Activated naive CD8-positive, alpha-beta T cell treated with anti-CD3 and anti-CD28 coated beads, Interleukin-2, amount 50 U/mL, for 24 hours (primary cell): ENCODE measurements at regions not wholly inside any gene's neighbourhood (a gene's known extent, or its start where the extent isn't known, plus 50 kb on each side); places are given as distances from the start of the nearest gene placed in this dataset.

ENCODE experiments used
- ATAC-seq: fragments of 150-1000 bp; cut with Tn5 transposase; one replicate; pipeline ENCODE4 v1.10.0; 2021
- DNase-seq: peaks from one replicate; pipeline ENCODE4 v3.0.0; 2021
- H3K27ac Mint-ChIP-seq: one replicate; pipeline ENCODE4 v1.8.0; 2021; ENCODE audit warnings: mild to moderate bottlenecking, mixed read lengths
- H3K27me3 Mint-ChIP-seq: one replicate; pipeline ENCODE4 v1.8.0; 2021; ENCODE audit warnings: mixed read lengths
- H3K36me3 Mint-ChIP-seq: one replicate; pipeline ENCODE4 v1.8.0; 2021; ENCODE audit warnings: low read depth, mixed read lengths
- H3K4me1 Mint-ChIP-seq: one replicate; pipeline ENCODE4 v1.8.0; 2021; ENCODE audit warnings: mixed read lengths
- H3K4me3 Mint-ChIP-seq: one replicate; pipeline ENCODE4 v1.8.0; 2021; ENCODE audit warnings: mild to moderate bottlenecking, moderate library complexity, mixed read lengths
- H3K9me3 Mint-ChIP-seq: one replicate; pipeline ENCODE4 v1.8.0; 2021; ENCODE audit warnings: mixed read lengths

GRCh38 chr5:54765165-54766028 is 220.0 kb downstream of the ESM1 start:
- Mint-ChIP-seq H3K4me1 (peaks cover 6% of the 10 kb centered on the region), H3K27ac (no peak overlapping the region)

GRCh38 chr5:54764102-54765090 is 221.0 kb downstream of the ESM1 start:
- no peaks in the 10 kb centered on the region for H3K9me3 Mint-ChIP-seq
- ATAC-seq (no peak), DNase-seq (no peak)
- H3K36me3 Mint-ChIP-seq: no peaks in the 10 kb centered on the region
- H3K27me3 Mint-ChIP-seq: no peaks in the 10 kb centered on the region
- no peak overlapping the region for H3K4me3 Mint-ChIP-seq
- peaks cover 6% of the 10 kb centered on the region for H3K4me1 Mint-ChIP-seq
- H3K27ac Mint-ChIP-seq: no peak overlapping the region

More at GRCh38 chr5:54765165-54766028, 220.0 kb downstream of the ESM1 start:
- ATAC-seq (no peak), DNase-seq (no peak)
- H3K4me3 Mint-ChIP-seq: no peak overlapping the region
- no peaks in the 10 kb centered on the region for H3K36me3 Mint-ChIP-seq
- H3K9me3 Mint-ChIP-seq: no peaks in the 10 kb centered on the region
- H3K27me3 Mint-ChIP-seq: no peaks in the 10 kb centered on the region

- Mint-ChIP-seq H3K4me3 (no peak overlapping the region), H3K4me1 (peaks cover 17% of the 10 kb centered on the region), H3K9me3 (no peaks in the 10 kb centered on the region), H3K27ac (no peak overlapping the region), H3K27me3 (no peaks in the 10 kb centered on the region), H3K36me3 (no peaks in the 10 kb centered on the region)
- no peak for DNase-seq
- ATAC-seq: no peak
Observed at GRCh38 chr5:54761213-54761701, 224.1 kb downstream of the ESM1 start.

GRCh38 chr5:54760182-54760935 is 225.0 kb downstream of the ESM1 start:
- peak; percentile 57 for ATAC-seq
- H3K27me3 Mint-ChIP-seq: no peaks in the 10 kb centered on the region

GRCh38 chr5:54758038-54758437 is 227.4 kb downstream of the ESM1 start:
- no peak for ATAC-seq
- DNase-seq: no peak
- Mint-ChIP-seq H3K4me3 (no peak overlapping the region), H3K27me3 (no peaks in the 10 kb centered on the region), H3K27ac (no peak overlapping the region), H3K4me1 (peaks cover 30% of the 10 kb centered on the region), H3K36me3 (no peaks in the 10 kb centered on the region), H3K9me3 (no peaks in the 10 kb centered on the region)

More at GRCh38 chr5:54760182-54760935, 225.0 kb downstream of the ESM1 start:
- peaks cover 25% of the 10 kb centered on the region for H3K4me1 Mint-ChIP-seq
- no peak overlapping the region for H3K27ac Mint-ChIP-seq
- no peaks in the 10 kb centered on the region for H3K36me3 Mint-ChIP-seq
- no peak for DNase-seq
- no peak overlapping the region for H3K4me3 Mint-ChIP-seq
- H3K9me3 Mint-ChIP-seq: no peaks in the 10 kb centered on the region

- H3K27me3 Mint-ChIP-seq: no peaks in the 10 kb centered on the region
- peaks cover 33% of the 10 kb centered on the region for H3K4me1 Mint-ChIP-seq
- H3K4me3 Mint-ChIP-seq: no peak overlapping the region
- H3K36me3 Mint-ChIP-seq: no peaks in the 10 kb centered on the region
- ATAC-seq (no peak), DNase-seq (no peak)
- no peak overlapping the region for H3K27ac Mint-ChIP-seq
- H3K9me3 Mint-ChIP-seq: no peaks in the 10 kb centered on the region
Observed at GRCh38 chr5:54757541-54757940, 227.9 kb downstream of the ESM1 start.

GRCh38 chr5:54756796-54757402 is 228.5 kb downstream of the ESM1 start:
- Mint-ChIP-seq H3K4me1 (peaks cover 33% of the 10 kb centered on the region), H3K9me3 (no peaks in the 10 kb centered on the region), H3K27ac (no peak overlapping the region), H3K36me3 (no peaks in the 10 kb centered on the region), H3K4me3 (no peak overlapping the region), H3K27me3 (no peaks in the 10 kb centered on the region)
- DNase-seq (no peak), ATAC-seq (peak; percentile 27)

- Mint-ChIP-seq H3K36me3 (no peaks in the 10 kb centered on the region), H3K27me3 (no peaks in the 10 kb centered on the region), H3K4me3 (no peak overlapping the region), H3K4me1 (peaks cover 33% of the 10 kb centered on the region), H3K9me3 (no peaks in the 10 kb centered on the region), H3K27ac (peak overlapping the region; percentile 0)
- DNase-seq (no peak), ATAC-seq (no peak)
Observed at GRCh38 chr5:54756301-54756700, 229.1 kb downstream of the ESM1 start.

GRCh38 chr5:54754878-54755277 is 230.5 kb downstream of the ESM1 start:
- Mint-ChIP-seq H3K4me1 (peaks cover 27% of the 10 kb centered on the region), H3K27ac (no peak overlapping the region), H3K4me3 (no peak overlapping the region), H3K27me3 (no peaks in the 10 kb centered on the region), H3K36me3 (no peaks in the 10 kb centered on the region), H3K9me3 (no peaks in the 10 kb centered on the region)
- ATAC-seq (no peak), DNase-seq (no peak)

GRCh38 chr5:54754420-54754819 is 231.0 kb downstream of the ESM1 start:
- DNase-seq (no peak), ATAC-seq (no peak)
- H3K36me3 Mint-ChIP-seq: no peaks in the 10 kb centered on the region
- no peak overlapping the region for H3K4me3 Mint-ChIP-seq
- peaks cover 27% of the 10 kb centered on the region for H3K4me1 Mint-ChIP-seq
- H3K27me3 Mint-ChIP-seq: no peaks in the 10 kb centered on the region
- no peak overlapping the region for H3K27ac Mint-ChIP-seq
- no peaks in the 10 kb centered on the region for H3K9me3 Mint-ChIP-seq

GRCh38 chr5:54753753-54754152 is 231.6 kb downstream of the ESM1 start:
- no peak overlapping the region for H3K27ac Mint-ChIP-seq
- no peaks in the 10 kb centered on the region for H3K9me3 Mint-ChIP-seq
- peaks cover 27% of the 10 kb centered on the region for H3K4me1 Mint-ChIP-seq
- H3K36me3 Mint-ChIP-seq: no peaks in the 10 kb centered on the region
- H3K27me3 Mint-ChIP-seq: no peaks in the 10 kb centered on the region
- ATAC-seq: no peak
- no peak for DNase-seq
- H3K4me3 Mint-ChIP-seq: no peak overlapping the region

GRCh38 chr5:54753034-54753433 is 232.4 kb downstream of the ESM1 start:
- no peaks in the 10 kb centered on the region for H3K9me3 Mint-ChIP-seq
- peaks cover 27% of the 10 kb centered on the region for H3K4me1 Mint-ChIP-seq
- H3K27me3 Mint-ChIP-seq: no peaks in the 10 kb centered on the region
- no peak overlapping the region for H3K4me3 Mint-ChIP-seq
- DNase-seq (no peak), ATAC-seq (peak; percentile 56)
- no peaks in the 10 kb centered on the region for H3K36me3 Mint-ChIP-seq
- no peak overlapping the region for H3K27ac Mint-ChIP-seq

GRCh38 chr5:54748527-54748926 is 231.0 kb downstream of the SNX18 start:
- Mint-ChIP-seq H3K4me1 (peaks cover 15% of the 10 kb centered on the region), H3K27ac (no peak overlapping the region), H3K36me3 (no peaks in the 10 kb centered on the region), H3K9me3 (no peaks in the 10 kb centered on the region), H3K27me3 (no peaks in the 10 kb centered on the region), H3K4me3 (no peak overlapping the region)
- DNase-seq (no peak), ATAC-seq (no peak)
